ENCODE measurements at regions not wholly inside any gene's neighbourhood (a gene's known extent, or its start where the extent isn't known, plus 50 kb on each side); places are given as distances from the start of the nearest gene placed in this dataset.

GRCh38 chr6:44062771-44063560 lies 64.3 kb downstream of the MRPL14 start (continued):
- TF ChIP-seq NFRKB (IDR thresholded peaks at IDR 0.05; ENCODE audit: low read depth): peak; percentile 83; the same call in 1 of the 2 replicates
- peak; percentile 89 for TF ChIP-seq ZNF589 (CRISPR knock-in tag; IDR thresholded peaks at IDR 0.05; ENCODE audit: low read depth)
- no peak for TF ChIP-seq ARID4B (CRISPR knock-in tag; IDR thresholded peaks at IDR 0.05)
- peak; percentile 82; the same call in 1 of the 2 replicates for TF ChIP-seq ARID3B (CRISPR knock-in tag; IDR thresholded peaks at IDR 0.05; ENCODE audit: borderline replicate concordance)
- TF ChIP-seq FOXP4 (CRISPR knock-in tag; IDR thresholded peaks at IDR 0.05; ENCODE audit: borderline replicate concordance): 0 out of 2 replicates have a peak, but pooled peaks have one; percentile 66
- TF ChIP-seq ZBTB33 (CRISPR knock-in tag; IDR thresholded peaks at IDR 0.05): peak; percentile 100
- no peak for TF ChIP-seq PHTF2 (CRISPR knock-in tag; IDR thresholded peaks at IDR 0.05)
- peak; percentile 82; the same call in 1 of the 2 replicates for TF ChIP-seq HDAC8 (tag; IDR thresholded peaks at IDR 0.05)

All from K562 (cell line).